Type B pancreatic cell (in vitro differentiated cells): ENCODE measurements at regions not wholly inside any gene's neighbourhood (a gene's known extent, or its start where the extent isn't known, plus 50 kb on each side); places are given as distances from the start of the nearest gene placed in this dataset.

Source experiments
- DNase-seq: peaks from one replicate; pipeline ENCODE4 v3.0.0; 2021; ENCODE audit warnings: mixed read lengths; ENCODE audit not compliant: unreplicated experiment; ENCODE audit errors: extremely low spot score
- H3K27ac Mint-ChIP-seq: 2 replicates; pipeline ENCODE4 v1.8.0; 2021; ENCODE audit warnings: mild to moderate bottlenecking, mixed read lengths
- H3K27me3 Mint-ChIP-seq: 2 replicates; pipeline ENCODE4 v1.8.0; 2021; ENCODE audit warnings: mixed read lengths
- H3K36me3 Mint-ChIP-seq: 2 replicates; pipeline ENCODE4 v1.8.0; 2021; ENCODE audit warnings: mixed read lengths
- H3K4me1 Mint-ChIP-seq: one replicate; pipeline ENCODE4 v1.8.0; 2021; ENCODE audit warnings: mixed read lengths; ENCODE audit not compliant: unreplicated experiment
- H3K4me3 Mint-ChIP-seq: 2 replicates; pipeline ENCODE4 v1.8.0; 2021; ENCODE audit warnings: mild to moderate bottlenecking, mixed read lengths
- H3K9me3 Mint-ChIP-seq: 2 replicates; pipeline ENCODE4 v1.8.0; 2021; ENCODE audit warnings: mixed read lengths
- CTCF ChIP-seq: fragments of 200-600 bp; sonication (generic); conservative IDR thresholded peaks from 2 replicates; pipeline ENCODE4 v1.5.0; 2021; ENCODE audit warnings: antibody characterized with exemption, mild to moderate bottlenecking

GRCh38 chr4:45188501-45188900 lies 462.1 kb upstream of the GNPDA2 start:
- no peak for DNase-seq
- Mint-ChIP-seq H3K4me1 (no peaks in the 10 kb centered on the region), H3K27me3 (peaks cover 3% of the 10 kb centered on the region), H3K27ac (no peak overlapping the region), H3K36me3 (no peaks in the 10 kb centered on the region), H3K4me3 (no peak overlapping the region), H3K9me3 (no peaks in the 10 kb centered on the region)
- TF ChIP-seq CTCF = no peak

GRCh38 chr4:45186249-45186648 lies 459.9 kb upstream of the GNPDA2 start:
- H3K4me3 Mint-ChIP-seq = no peak overlapping the region
- H3K4me1 Mint-ChIP-seq = no peaks in the 10 kb centered on the region
- no peak for TF ChIP-seq CTCF
- no peak for DNase-seq
- H3K36me3 Mint-ChIP-seq = no peaks in the 10 kb centered on the region
- no peaks in the 10 kb centered on the region for H3K9me3 Mint-ChIP-seq
- no peak overlapping the region for H3K27ac Mint-ChIP-seq
- H3K27me3 Mint-ChIP-seq = peaks cover 3% of the 10 kb centered on the region

GRCh38 chr4:45183905-45184304 lies 457.5 kb upstream of the GNPDA2 start:
- no peak overlapping the region for H3K4me3 Mint-ChIP-seq
- no peaks in the 10 kb centered on the region for H3K9me3 Mint-ChIP-seq
- no peaks in the 10 kb centered on the region for H3K36me3 Mint-ChIP-seq
- H3K27me3 Mint-ChIP-seq = peaks cover 3% of the 10 kb centered on the region
- no peak for DNase-seq
- TF ChIP-seq CTCF = no peak
- no peak overlapping the region for H3K27ac Mint-ChIP-seq
- H3K4me1 Mint-ChIP-seq = no peaks in the 10 kb centered on the region

GRCh38 chr4:45172636-45173035 lies 446.3 kb upstream of the GNPDA2 start:
- H3K4me3 Mint-ChIP-seq = no peak overlapping the region
- no peaks in the 10 kb centered on the region for H3K36me3 Mint-ChIP-seq
- DNase-seq = no peak
- H3K4me1 Mint-ChIP-seq = no peaks in the 10 kb centered on the region
- no peak for TF ChIP-seq CTCF
- H3K27me3 Mint-ChIP-seq = no peaks in the 10 kb centered on the region
- no peak overlapping the region for H3K27ac Mint-ChIP-seq
- no peaks in the 10 kb centered on the region for H3K9me3 Mint-ChIP-seq

- DNase-seq = no peak
- no peaks in the 10 kb centered on the region for H3K4me1 Mint-ChIP-seq
- no peaks in the 10 kb centered on the region for H3K36me3 Mint-ChIP-seq
- no peak overlapping the region for H3K4me3 Mint-ChIP-seq
- no peak for TF ChIP-seq CTCF
- H3K27ac Mint-ChIP-seq = no peak overlapping the region
- no peaks in the 10 kb centered on the region for H3K9me3 Mint-ChIP-seq
- peaks cover 3% of the 10 kb centered on the region for H3K27me3 Mint-ChIP-seq
Observed at GRCh38 chr4:45160951-45161350, 434.6 kb upstream of the GNPDA2 start.
